Neural progenitor cell (in vitro differentiated cells): ENCODE measurements at regions not wholly inside any gene's neighbourhood (a gene's known extent, or its start where the extent isn't known, plus 50 kb on each side); places are given as distances from the start of the nearest gene placed in this dataset.
"Not testable (repeated sequence)": the region's sequence is repeated elsewhere in the genome, so short reads cannot be mapped to it uniquely, and the experiment has no call there.

Experiments
- CTCF ChIP-seq: fragments of 200-600 bp; sonication (generic); IDR thresholded peaks from 2 replicates; pipeline ENCODE4 v1.5.1; 2017; ENCODE audit warnings: antibody characterized with exemption, mild to moderate bottlenecking
- EZH2 ChIP-seq: fragments of 200-600 bp; sonication (generic); IDR thresholded peaks from 2 replicates; pipeline ENCODE4 v1.6.1; 2017; ENCODE audit warnings: antibody characterized with exemption, mild to moderate bottlenecking, moderate library complexity
- EZH2phosphoT487 ChIP-seq: fragments of 200-600 bp; sonication (generic); IDR thresholded peaks from 2 replicates; pipeline ENCODE4 v1.6.1; 2017; ENCODE audit warnings: antibody characterized with exemption

GRCh38 chr5:177891547-177892356 is 104.3 kb downstream of the PROP1 start:
- TF ChIP-seq CTCF, result peak; percentile 40
- TF ChIP-seq EZH2, EZH2phosphoT487: not testable (repeated sequence)
